HG03097 (cell line): ENCODE measurements at regions not wholly inside any gene's neighbourhood (a gene's known extent, or its start where the extent isn't known, plus 50 kb on each side); places are given as distances from the start of the nearest gene placed in this dataset.
"Not testable (repeated sequence)": the region's sequence is repeated elsewhere in the genome, so short reads cannot be mapped to it uniquely, and the experiment has no call there.

Experiments used
- ATAC-seq: cut with Tn5 transposase; IDR thresholded peaks from one replicate; pipeline ENCODE4 v1.9.1; 2021; ENCODE audit not compliant: unreplicated experiment, low FRiP score

- ATAC-seq, result no peak
Measured at GRCh38 chr12:91774434-91774921, 371.2 kb downstream of the BTG1 start.

GRCh38 chr12:91773749-91774429 is 371.8 kb downstream of the BTG1 start:
- ATAC-seq, result no peak

- no peak for ATAC-seq
Measured at GRCh38 chr12:91772411-91772810, 373.2 kb downstream of the BTG1 start.

- ATAC-seq, result no peak
Measured at GRCh38 chr12:91769736-91770135, 375.9 kb downstream of the BTG1 start.

DNA sequence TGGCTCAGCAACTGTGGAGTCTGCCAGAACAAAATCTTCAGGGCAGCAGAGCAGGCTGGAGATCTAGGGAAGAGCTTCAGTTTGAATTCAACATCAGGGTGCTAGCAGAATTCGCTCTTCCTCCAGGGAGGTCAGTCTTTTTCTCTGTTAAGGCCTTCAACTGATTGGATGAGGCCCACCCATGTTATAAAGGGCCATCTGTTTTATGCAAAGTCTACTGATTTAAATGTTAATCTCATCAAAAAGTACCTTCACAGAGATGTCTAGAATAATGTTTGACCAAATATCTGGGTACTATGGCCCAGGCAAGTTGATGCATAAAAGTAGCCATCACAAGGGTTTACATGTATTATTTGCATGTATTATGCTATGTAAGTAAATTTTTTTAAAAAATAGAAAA is 378.4 kb downstream of the BTG1 start:
- ATAC-seq, result no peak

- ATAC-seq, result no peak
Measured at GRCh38 chr12:91766454-91766853, 379.2 kb downstream of the BTG1 start.

DNA sequence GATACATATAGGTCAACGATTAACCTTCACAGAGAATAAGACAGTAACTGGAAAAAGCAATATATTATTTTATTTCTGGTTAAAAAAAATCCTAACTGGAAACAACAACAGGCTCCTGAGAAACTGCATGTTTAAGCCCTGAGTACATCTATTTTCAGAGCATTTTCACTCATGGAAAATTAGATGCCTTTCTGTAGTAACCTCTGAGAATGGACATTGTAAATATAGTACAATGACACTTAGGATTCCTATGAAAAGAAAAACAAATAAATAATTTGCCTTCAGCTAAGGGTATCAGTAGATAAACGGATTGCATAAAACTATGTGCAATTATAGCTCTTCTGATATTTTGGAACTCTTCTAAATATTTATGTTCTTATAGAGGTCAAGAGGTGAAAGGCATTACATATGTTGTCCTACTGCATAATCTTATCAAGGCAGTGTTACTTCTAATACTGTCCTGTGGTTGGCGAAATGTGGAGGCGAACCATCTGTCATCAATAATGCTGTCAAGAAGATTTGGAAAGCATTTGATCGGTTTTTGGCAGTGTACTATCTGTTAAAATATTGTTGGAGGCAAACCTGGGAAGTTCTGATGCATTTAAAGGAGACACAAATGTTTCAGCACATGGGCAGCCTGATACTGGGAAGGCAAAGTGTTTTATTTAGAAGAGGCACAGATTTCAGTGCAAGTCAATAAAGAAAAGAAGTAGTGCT is 381.8 kb downstream of the BTG1 start:
- no peak for ATAC-seq

DNA sequence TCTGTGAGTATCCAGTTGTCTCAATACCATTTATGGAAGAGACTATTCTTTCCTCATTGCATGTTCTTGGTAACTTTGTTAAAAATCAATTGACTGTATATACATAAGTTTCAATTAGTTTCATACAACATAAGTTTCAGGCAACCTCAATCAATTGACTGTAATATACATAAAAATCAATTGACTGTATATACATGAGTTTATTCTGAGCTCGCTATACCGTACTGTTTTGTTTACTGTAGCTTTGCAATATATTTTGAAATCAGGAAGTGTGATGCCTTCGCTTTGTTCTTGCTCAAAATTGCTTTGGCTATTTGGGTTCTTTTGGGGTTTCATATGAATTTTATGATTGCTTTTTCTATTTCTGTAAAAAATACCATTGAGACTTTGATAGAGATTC is 392.0 kb downstream of the BTG1 start:
- ATAC-seq, result no peak

GRCh38 chr12:91746976-91747375 is 398.7 kb downstream of the BTG1 start:
- no peak for ATAC-seq

DNA sequence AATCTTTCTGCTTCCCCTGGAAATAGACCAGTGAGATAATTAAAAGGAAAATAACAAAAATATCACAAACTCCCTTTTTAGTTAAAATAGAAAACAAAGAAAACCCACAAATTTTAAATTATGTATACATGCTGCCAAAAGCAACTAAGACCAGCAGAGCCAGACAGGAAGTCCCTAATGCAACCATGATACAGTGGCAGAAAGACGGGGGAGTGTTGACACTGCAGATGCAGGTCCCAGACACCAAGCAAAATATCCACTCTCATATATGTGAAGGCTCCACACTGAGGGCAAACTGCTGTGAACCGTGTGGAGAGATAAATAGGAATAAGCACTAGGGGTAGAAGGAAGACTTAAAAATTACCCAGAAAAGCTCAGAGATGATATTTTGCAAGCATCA is 401.0 kb downstream of the BTG1 start:
- ATAC-seq, result no peak

- ATAC-seq, result no peak
Measured at GRCh38 chr12:91743704-91744321, 401.8 kb downstream of the BTG1 start.

- no peak for ATAC-seq
Measured at GRCh38 chr12:91743280-91743679, 402.4 kb downstream of the BTG1 start.

GRCh38 chr12:91741932-91742331 is 403.7 kb downstream of the BTG1 start:
- ATAC-seq, result no peak

GRCh38 chr12:91733846-91734245 is 411.8 kb downstream of the BTG1 start:
- ATAC-seq, result not testable (repeated sequence)

GRCh38 chr12:91732086-91732485 is 413.6 kb downstream of the BTG1 start:
- ATAC-seq, result no peak

- no peak for ATAC-seq
Measured at GRCh38 chr12:91729543-91729942, 416.1 kb downstream of the BTG1 start.

DNA sequence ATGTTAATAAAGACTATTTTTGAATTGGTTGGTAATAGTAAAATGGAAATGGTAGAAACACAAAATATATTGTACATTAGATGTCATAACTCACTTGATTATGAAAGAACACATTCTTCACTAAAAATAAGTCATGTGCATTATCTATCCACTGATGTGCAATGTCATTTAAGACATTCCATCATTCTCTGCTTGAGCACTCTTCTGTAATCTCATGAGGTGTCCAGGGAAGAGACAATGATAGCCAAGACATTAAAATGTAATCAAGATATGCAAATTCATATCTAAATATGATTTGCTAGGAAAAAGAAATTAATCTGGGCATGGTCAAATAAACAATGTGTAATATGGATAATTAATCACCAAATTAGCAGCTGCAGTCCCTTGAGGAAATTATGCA is 422.5 kb downstream of the BTG1 start:
- ATAC-seq, result no peak

DNA sequence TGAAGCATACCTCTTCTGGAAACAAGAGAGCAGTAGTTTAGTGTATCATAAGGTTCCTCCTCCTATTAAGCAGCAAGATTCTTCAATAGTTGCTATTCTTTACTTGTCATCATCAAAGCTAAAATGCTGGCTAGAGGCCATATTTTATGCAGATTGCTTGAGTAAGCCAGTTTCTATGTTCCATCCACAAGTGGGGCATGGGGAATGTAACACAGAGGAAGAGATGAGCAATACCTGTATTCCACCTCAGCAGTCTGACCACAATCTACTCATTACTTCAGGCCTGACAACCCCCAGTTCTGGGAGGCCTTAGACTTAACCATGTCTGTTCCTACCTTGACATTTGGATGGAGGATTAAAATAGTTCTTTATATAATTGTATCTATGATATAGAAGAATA is 423.6 kb downstream of the BTG1 start:
- ATAC-seq, result no peak

- no peak for ATAC-seq
Measured at GRCh38 chr12:91721023-91721422, 424.6 kb downstream of the BTG1 start.

- no peak for ATAC-seq
Measured at GRCh38 chr12:91718326-91718725, 427.3 kb downstream of the BTG1 start.

GRCh38 chr12:91717804-91718203 is 427.8 kb downstream of the BTG1 start:
- no peak for ATAC-seq

DNA sequence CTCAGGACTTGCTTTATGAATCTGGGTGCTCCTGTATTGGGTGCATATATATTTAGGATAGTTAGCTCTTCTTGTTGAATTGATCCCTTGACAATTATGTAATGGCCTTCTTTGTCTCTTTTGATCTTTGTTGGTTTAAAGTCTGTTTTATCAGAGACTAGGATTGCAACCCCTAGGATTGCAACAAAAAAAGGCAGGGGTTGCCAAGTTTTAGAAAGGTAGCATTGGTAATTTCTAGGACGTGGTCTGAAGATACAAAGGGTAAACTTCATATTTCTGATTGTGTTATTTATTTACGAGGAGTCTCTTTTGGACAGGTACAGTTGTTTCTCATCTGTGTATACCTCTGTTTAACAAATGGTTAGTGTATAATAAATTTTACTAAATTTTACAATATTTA is 433.7 kb downstream of the BTG1 start:
- not testable (repeated sequence) for ATAC-seq
